ENCODE measurements at regions not wholly inside any gene's neighbourhood (a gene's known extent, or its start where the extent isn't known, plus 50 kb on each side); places are given as distances from the start of the nearest gene placed in this dataset.

- TF ChIP-seq CTCF (IDR thresholded peaks at IDR 0.05; ENCODE audit: insufficient read depth, low read length, poor library complexity, severe bottlenecking) (no peak), EZH2phosphoT487 (conservative IDR thresholded peaks at IDR 0.05; ENCODE audit: low read length) (no peak)
Observed at GRCh38 chr13:40288259-40288658, 378.2 kb downstream of the FOXO1 start.

Measured in SU-DHL-6 (cell line).